ENCODE measurements at regions not wholly inside any gene's neighbourhood (a gene's known extent, or its start where the extent isn't known, plus 50 kb on each side); places are given as distances from the start of the nearest gene placed in this dataset.

DNA sequence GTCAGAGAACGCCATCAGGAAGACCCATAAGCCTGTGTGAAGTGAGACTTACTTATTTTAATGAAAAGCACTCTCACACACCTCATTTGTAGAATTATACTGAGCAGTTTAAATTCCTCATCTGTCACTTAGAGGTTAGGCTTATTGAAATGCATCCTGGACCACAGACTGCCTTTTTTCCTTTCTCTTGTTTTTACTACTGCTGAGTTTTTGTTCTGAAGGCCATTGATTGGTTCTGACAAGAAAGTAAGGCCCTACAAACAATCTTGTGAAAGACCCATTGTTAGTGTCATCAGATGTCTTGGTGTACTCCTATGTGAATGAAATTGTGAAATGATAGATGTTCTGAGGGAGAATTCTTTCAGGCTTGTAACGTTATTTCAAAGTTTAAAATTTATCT is 1343.3 kb upstream of the ADGRL2 start:
- peak; percentile 10 for DNase-seq

GRCh38 chr1:80453775-80454174 is 1347.0 kb upstream of the ADGRL2 start:
- no peak for DNase-seq

GRCh38 chr1:80450711-80451110 is 1350.0 kb upstream of the ADGRL2 start:
- peak; percentile 10 for DNase-seq

- peak; percentile 80 for DNase-seq
Observed at GRCh38 chr1:80448081-80448480, 1352.7 kb upstream of the ADGRL2 start.

DNA sequence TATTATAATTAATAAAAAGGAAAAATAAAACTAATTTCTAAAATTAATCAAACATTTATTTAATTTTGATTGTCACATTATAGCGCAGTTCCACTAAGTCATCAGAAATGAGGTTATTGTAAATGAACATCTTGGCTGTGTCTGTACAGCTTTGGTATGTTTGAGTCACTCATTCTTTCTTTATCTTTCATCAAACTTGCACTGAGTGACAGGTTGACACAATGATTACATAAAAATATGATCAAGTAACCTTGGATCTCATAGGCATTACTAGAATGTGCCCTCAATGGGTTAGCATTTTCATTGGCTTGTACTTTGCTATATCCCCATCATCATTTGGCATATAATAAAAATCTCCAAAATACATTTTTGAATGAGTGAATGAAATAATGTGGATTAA is 1353.2 kb upstream of the ADGRL2 start:
- peak; percentile 31 for DNase-seq

GRCh38 chr1:80445033-80445432 is 1355.7 kb upstream of the ADGRL2 start:
- DNase-seq, result peak; percentile 9

- DNase-seq, result no peak
Observed at GRCh38 chr1:80444171-80444570, 1356.6 kb upstream of the ADGRL2 start.

- DNase-seq, result no peak
Observed at GRCh38 chr1:80441664-80442063, 1359.1 kb upstream of the ADGRL2 start.

DNA sequence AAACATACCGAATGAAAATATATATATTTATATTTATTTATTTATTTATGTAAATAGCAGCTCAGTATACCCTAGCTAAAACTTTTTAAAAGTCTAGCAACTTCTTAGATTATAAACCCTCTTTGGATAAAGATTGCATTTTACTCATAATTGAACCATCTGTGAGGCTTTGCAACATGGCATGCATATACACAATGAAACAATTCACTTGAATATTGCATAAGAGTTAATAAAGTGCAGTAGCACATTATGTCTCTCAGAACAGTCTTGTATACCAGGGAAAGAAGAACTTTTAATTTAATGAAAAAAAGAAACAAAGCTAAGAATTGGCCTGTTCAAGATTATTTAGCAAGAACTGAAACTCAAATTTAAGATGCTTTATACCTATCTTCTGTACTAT is 1363.9 kb upstream of the ADGRL2 start:
- no peak for DNase-seq

DNA sequence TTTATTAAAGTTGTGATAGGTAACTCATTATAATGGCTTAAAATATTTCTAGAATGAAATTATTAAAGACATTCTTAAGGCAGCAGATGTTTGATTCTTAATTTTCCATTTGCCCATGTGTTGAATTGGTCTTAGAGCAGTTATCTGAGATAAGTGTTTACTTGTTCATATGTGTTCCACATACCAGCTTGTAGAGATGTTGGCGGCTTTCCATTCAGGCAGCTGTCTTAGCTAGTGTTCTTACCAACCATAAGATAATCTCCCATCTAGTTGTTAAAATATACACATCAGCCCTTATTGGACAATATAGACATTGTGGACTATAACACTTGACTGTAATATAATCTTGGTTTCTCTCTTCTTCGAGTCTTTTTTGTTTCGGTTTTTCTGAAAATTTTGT is 1372.9 kb upstream of the ADGRL2 start:
- DNase-seq, result peak; percentile 4

GRCh38 chr1:80424249-80424648 is 1376.5 kb upstream of the ADGRL2 start:
- no peak for DNase-seq

GRCh38 chr1:80418134-80418533 is 1382.6 kb upstream of the ADGRL2 start:
- DNase-seq, result no peak

GRCh38 chr1:80417671-80418070 is 1383.1 kb upstream of the ADGRL2 start:
- DNase-seq, result peak; percentile 84

- DNase-seq, result no peak
Observed at GRCh38 chr1:80413969-80414368, 1386.8 kb upstream of the ADGRL2 start.

GRCh38 chr1:80410233-80410632 is 1390.5 kb upstream of the ADGRL2 start:
- no peak for DNase-seq

- no peak for DNase-seq
Observed at GRCh38 chr1:80403471-80403893, 1397.0 kb upstream of the ADGRL4 start.

GRCh38 chr1:80402625-80403024 is 1396.1 kb upstream of the ADGRL4 start:
- no peak for DNase-seq

DNA sequence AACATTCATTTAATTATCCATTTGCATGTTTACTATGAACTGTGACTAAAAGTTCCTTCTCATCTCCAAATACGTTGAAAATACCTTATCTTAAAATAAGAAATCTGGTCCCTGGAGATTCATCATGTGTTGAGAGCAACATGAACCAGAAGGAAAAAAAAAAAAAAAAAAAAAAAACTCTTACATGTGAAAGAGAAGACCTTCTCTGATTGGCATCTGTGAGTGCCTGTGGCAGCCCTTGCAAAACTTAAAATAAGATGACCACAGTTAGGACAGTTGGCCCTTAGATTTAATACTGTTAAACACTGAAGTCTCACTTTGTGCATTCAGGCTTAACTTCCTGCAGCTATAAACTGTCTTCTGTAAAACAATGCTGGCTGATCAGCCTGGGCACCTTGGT is 1395.2 kb upstream of the ADGRL4 start:
- DNase-seq, result no peak

GRCh38 chr1:80392529-80392928 is 1386.0 kb upstream of the ADGRL4 start:
- DNase-seq, result no peak

- no peak for DNase-seq
Observed at GRCh38 chr1:80385650-80386049, 1379.1 kb upstream of the ADGRL4 start.

DNA sequence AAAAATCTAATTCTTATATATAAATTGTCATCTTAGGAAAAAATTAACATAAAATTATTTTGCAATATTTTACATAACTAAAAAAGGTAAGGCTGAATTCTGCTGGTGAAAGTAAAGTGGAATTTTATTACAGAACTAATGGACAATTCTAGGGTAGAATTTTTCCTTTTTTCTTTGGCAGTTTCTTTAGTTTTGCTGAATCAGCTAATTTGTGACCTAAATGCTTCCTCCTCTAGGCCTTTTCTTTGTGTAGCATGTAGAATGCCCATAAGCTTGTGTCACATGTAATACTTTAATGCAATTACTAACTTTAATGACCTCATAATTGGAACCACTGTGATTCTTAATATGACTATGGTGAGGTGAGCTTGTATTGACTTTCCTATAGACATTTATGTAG is 1378.4 kb upstream of the ADGRL4 start:
- DNase-seq, result no peak

GRCh38 chr1:80384083-80384830 is 1377.7 kb upstream of the ADGRL4 start:
- peak; percentile 5 for DNase-seq

DNA sequence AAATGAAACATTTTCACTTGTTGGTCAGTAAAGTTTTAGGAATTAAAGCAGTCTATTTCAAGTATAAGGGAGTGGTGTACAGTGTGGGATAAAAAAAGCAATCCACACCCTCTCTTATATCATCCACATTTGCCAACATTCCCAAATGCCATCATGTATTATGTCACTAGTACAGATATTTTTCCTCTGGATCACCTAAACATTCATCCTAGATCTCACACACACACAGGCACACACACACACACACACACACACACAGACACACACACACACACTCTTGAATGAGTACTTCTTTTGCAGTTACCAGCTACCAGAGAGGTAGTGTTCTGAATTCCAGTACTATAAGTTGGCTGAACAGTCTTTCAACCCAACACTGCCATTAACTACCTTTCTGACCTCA is 1369.1 kb upstream of the ADGRL4 start:
- peak; percentile 90 for DNase-seq

DNA sequence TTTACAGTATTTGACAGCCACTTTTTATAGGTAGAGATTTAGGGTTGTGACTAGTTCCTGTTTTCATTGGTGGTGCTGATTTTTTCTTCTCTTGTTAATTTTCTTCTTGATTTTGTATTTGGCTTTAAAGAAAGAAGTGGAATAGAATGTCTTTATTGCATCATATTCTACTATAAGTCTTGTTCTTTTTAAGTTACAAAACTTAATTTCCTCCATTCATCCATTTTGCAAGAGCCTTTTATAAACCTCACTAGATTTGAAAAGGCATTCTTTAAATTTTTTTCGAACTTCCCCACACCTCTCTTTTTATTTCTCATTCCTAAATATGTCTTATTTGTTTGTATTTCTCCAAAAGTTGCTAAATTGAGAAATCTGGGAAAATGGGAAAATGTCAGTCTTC is 1368.6 kb upstream of the ADGRL4 start:
- peak; percentile 1 for DNase-seq

DNA sequence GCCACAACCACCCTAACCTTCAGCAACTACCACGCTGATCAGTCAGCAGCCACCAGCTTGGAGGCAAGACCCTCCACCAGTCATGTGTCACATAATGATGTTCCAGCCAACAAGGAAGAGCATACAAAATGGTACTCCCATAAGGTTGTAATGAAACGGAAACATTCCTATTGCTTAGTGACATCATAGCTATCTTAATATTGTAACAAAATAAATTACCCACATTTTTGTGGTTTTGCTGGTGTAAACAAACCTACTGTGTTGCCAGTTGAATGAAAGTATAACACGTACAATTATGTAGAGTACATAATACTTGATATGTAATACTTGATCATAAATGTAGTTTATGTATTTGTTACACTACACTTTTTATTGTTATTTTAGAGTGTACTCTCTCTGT is 1363.2 kb upstream of the ADGRL4 start:
- no peak for DNase-seq
